Astrocyte of the hippocampus (primary cell): ENCODE measurements at regions not wholly inside any gene's neighbourhood (a gene's known extent, or its start where the extent isn't known, plus 50 kb on each side); places are given as distances from the start of the nearest gene placed in this dataset.
"Not testable (repeated sequence)": the region's sequence is repeated elsewhere in the genome, so short reads cannot be mapped to it uniquely, and the experiment has no call there.

ENCODE experiments used
- DNase-seq: peaks from one replicate; pipeline ENCODE4 v3.0.0; 2011; ENCODE audit warnings: low read depth, low spot score

- DNase-seq, result no peak
Measured at GRCh38 chr1:78292361-78292760, 198.4 kb upstream of the PTGFR start.

- no peak for DNase-seq
Measured at GRCh38 chr1:78297836-78298235, 192.9 kb upstream of the PTGFR start.

- DNase-seq, result no peak
Measured at GRCh38 chr1:78298349-78298748, 192.4 kb upstream of the PTGFR start.

- DNase-seq, result no peak
Measured at GRCh38 chr1:78301141-78301540, 189.6 kb upstream of the PTGFR start.

DNA sequence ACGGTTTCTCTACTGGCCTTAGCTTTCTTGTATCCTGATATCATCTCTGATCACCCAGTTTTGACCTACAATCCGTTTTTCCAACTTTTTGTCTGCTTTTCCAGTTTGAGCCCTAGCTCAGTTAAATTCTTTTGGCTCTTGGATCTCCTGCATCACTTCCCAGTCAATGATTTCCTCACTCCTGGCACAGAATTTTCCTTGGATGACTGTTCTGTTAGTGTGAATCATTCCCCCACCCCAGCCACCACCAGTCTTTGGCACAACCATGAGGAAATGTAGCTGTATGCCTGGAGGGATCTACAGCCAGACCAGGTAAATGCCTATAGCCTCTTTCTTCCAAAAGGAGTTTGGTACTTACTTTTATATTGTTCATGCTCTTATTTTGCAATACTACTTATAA lies 187.2 kb upstream of the PTGFR start:
- DNase-seq, result peak; percentile 81

- DNase-seq, result no peak
Measured at GRCh38 chr1:78304341-78304740, 186.4 kb upstream of the PTGFR start.

DNA sequence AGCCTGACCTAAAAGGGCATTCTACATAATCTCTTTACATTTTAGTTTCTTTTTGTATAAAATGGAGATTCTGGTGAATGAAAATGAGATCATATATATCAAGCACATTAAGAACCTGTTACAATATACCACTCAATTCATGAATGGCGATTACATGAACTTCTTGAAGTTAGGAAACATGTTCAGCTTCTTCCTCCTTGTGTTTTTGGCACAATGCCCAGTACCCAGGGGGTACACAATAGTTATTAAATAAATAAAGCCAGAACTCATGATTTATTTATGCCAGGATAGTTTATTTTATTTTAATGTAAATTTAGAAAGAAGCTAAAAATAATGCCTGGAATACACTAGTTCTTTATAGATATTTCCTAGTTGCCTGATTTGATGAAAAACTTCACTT lies 186.0 kb upstream of the PTGFR start:
- DNase-seq, result no peak

GRCh38 chr1:78310261-78310660 lies 180.5 kb upstream of the PTGFR start:
- DNase-seq, result not testable (repeated sequence)

GRCh38 chr1:78318011-78318410 lies 172.8 kb upstream of the PTGFR start:
- no peak for DNase-seq

GRCh38 chr1:78319603-78320002 lies 171.2 kb upstream of the PTGFR start:
- DNase-seq, result no peak

GRCh38 chr1:78322928-78323680 lies 167.7 kb upstream of the PTGFR start:
- no peak for DNase-seq

DNA sequence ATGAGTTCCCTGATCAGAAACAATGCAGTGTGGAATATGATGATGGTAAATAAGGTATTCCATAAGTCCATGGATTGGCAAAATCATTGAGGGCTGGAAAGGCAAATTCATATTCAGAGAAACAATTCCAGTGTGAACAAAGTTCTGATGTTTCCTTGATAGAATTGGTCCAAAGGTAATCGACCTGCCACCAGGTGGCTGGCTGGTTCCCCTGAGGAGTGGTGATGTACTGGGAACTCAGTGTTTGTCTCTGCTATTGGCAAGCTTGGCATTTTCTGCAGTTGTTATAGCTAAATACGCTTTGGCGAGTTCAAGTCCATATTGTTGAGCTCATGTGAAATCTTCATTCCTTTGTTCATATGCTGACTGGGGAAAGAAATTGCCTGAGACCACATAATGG lies 165.5 kb upstream of the PTGFR start:
- DNase-seq, result no peak

GRCh38 chr1:78329475-78329874 lies 161.3 kb upstream of the PTGFR start:
- DNase-seq, result no peak

GRCh38 chr1:78331799-78332198 lies 159.0 kb upstream of the PTGFR start:
- no peak for DNase-seq

DNA sequence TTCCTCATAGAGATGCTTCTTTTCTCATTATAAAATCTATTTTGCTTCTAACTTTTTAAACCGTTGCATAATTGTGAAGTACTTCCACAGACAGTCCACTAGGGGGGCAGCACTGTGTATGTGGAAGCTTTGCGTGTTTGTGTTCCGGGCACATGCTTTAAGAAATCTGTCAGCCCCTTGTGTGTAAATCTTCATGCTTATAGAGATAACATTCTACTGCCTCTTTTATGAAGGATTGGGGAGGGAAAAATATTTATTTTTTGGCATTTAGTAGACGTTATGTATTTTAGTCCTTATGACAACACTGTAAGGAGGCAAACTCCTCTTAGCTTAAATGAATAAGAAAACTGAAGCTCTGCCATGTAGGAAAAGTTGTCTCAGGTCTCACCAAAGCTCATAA lies 157.3 kb upstream of the PTGFR start:
- no peak for DNase-seq

DNA sequence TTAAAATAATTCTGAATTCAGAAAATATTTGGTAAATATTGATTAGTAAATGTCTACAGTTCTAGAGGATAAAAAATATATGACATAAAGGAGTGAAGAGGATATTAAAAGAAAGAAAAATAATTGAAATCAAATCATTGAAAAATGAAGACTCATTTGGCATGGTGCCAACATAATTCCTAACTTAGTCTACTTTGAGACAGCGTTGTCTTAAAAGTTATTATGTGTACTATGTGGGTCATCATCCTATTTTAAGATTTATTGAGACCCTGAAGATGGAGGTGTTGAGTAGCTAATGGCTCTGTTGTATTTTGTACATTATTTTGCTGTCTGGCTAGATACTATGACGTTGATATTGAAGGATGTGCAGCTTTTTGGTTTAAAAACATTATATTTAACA lies 156.7 kb upstream of the PTGFR start:
- DNase-seq, result no peak

DNA sequence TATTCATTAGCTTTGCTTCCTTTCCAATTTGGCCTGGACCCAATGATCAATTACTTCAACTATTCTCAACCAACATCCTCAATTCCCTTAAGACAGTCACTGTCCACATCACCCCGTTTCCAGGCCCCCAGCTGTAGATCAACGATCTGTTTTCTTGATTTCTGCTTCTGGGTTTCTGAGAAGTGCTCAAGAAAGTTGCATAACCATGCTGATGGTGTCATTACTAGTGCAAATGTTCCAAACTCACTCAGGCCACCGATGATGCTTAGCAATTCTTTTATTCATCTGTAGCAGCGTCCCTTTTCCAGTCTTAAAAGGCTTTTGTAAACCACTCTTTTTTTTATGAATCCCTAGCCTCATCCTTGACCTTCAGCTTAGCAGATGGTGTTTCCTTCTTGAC lies 155.8 kb upstream of the PTGFR start:
- DNase-seq, result no peak

DNA sequence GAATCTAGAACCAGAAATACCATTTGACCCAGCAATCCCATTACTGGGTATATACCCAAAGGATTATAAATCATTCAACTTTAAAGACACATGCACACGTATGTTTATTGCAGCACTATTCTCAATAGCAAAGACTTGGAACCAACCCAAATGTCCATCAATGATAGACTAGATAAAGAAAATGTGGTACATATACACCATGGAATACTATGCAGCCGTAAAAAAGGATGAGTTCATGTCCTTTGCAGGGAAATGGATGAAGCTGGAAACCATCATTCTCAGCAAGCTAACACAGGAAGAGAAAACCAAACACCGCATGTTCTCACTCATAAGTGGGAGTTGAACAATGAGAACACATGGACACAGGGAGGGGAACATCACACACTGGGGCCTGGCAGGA lies 154.0 kb upstream of the PTGFR start:
- DNase-seq, result not testable (repeated sequence)

DNA sequence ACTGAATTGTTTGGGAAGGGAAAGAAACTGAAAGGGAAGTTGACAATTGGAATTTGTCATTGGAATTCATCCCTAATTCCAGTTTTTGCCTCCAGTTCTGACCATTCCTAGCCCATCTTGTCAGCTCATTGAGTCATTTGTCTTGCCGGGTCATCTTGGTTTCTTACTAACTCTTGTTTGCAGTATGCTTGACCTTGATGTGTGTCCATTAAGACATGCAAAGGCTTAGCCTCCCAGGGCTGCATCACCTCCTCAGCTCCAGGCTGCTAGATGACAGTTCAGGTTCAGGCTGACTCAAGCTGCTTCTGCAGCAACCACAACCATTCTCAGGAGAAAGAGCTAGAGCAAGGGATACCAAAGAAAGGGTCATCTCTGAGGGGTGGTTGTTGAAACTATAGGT lies 151.3 kb upstream of the PTGFR start:
- peak; percentile 33 for DNase-seq

GRCh38 chr1:78340006-78340405 lies 150.8 kb upstream of the PTGFR start:
- DNase-seq, result peak; percentile 41

DNA sequence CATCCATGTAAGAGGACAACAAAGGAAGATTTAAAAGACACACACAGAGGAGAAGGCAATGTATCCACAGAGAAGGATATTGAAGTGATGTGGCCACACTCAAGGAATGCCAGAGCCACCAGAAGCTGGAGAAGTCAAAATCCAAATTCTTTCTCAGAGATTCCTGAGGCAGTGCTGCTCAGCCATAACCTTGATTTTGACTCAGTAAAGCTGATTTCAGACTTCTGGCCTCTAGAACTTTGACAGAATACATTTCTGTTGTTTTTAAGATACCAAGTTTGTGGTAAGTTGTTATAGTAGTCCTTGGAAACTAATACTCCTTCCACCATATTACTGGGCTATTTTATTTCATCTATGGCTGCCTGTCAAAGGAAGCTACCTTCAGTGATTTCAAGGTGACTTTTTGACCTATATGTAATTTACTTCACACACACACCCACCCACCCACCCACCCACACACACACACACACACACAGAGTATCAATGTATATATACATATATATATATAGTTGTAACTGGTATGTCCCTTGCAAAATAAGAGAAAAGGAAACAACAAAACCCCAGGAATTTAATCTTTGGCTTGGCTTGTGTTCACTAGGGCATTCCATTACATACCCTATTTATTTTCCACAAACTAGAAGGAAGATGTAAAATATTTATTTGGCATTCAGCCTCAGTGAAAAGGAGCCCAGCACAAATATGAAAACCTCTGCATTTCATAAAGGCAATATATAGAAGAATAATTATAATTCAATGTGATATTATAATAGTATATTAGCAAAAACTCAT lies 142.1 kb upstream of the PTGFR start:
- peak; percentile 7 for DNase-seq

GRCh38 chr1:78351551-78352216 lies 139.1 kb upstream of the PTGFR start:
- DNase-seq, result no peak

DNA sequence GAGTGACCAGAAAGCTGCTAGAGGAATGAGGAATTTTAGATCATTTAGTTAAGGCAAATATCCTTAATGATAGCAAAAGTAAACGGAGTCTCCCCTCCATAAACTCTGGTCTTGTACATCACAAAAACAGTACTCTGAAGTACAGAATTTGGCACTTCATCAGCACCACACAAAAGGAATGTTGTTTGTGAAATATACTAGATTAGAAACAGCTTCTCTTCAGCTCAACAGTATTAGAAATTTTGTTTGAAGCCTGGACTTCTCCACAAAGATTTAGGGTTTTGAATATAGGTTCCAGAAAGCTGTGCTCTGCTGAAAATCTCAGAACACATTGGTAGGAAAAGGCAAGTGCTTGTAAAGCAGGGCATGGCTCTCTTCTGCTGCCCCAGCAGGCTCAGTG lies 135.1 kb upstream of the PTGFR start:
- peak; percentile 3 for DNase-seq
